H1 (cell line): ENCODE measurements at regions not wholly inside any gene's neighbourhood (a gene's known extent, or its start where the extent isn't known, plus 50 kb on each side); places are given as distances from the start of the nearest gene placed in this dataset.
A peak's percentile ranks its signal among the peaks of the same experiment; 100 is the strongest.

ENCODE experiments used
- CTCF ChIA-PET: fragments of 300-600 bp; sonication (Branson Sonifier 250); formaldehyde crosslinking; loops from one replicate; lab custom pipeline; 2021; ENCODE audit not compliant: partially characterized antibody; lab: Charles Lee
- POLR2A ChIA-PET: fragments of 300-600 bp; sonication (Branson Sonifier 250); formaldehyde crosslinking; loops from one replicate; lab custom pipeline; 2021; ENCODE audit warnings: inconsistent platforms; ENCODE audit not compliant: partially characterized antibody; lab: Charles Lee
- DNase-seq, 2 experiments: peaks; one replicate each; pipeline versions ENCODE4 v3.0.0 to v3.0.0-alpha.2; 2010 to 2022; ENCODE audit warnings: low spot score in 2 of 2, low read depth in 1 of 2, mixed read lengths in 1 of 2
- FAIRE-seq: peaks from 2 replicates; lab custom pipeline; 2011; peaks lifted over from hg19 to GRCh38; lab: Jason Lieb, UNC
- H2AFZ ChIP-seq: 2 replicates; pipeline ENCODE4 v1.8.1; 2012; ENCODE audit warnings: low read length, inconsistent platforms
- H2AK5ac ChIP-seq: 2 replicates; pipeline ENCODE4 v1.6.1; 2013; ENCODE audit warnings: low read depth, low read length
- H2BK120ac ChIP-seq: replicated peaks from 2 replicates; pipeline ENCODE3; 2013; ENCODE audit warnings: low read depth, low read length, inconsistent platforms
- H2BK12ac ChIP-seq: 2 replicates; pipeline ENCODE4 v1.6.1; 2013; ENCODE audit warnings: low read depth, low read length
- H2BK15ac ChIP-seq: 2 replicates; pipeline ENCODE4 v1.6.1; 2013; ENCODE audit warnings: low read length
- H2BK20ac ChIP-seq: 2 replicates; pipeline ENCODE4 v1.6.1; 2013; ENCODE audit warnings: low read length
- H2BK5ac ChIP-seq: 2 replicates; pipeline ENCODE4 v1.6.1; 2013; ENCODE audit warnings: low read depth, low read length
- H3K14ac ChIP-seq: 2 replicates; pipeline ENCODE4 v1.6.1; 2013; ENCODE audit warnings: inconsistent platforms; ENCODE audit not compliant: insufficient read length
- H3K18ac ChIP-seq: 2 replicates; pipeline ENCODE4 v1.6.1; 2013; ENCODE audit warnings: low read length; ENCODE audit errors: extremely low read depth
- H3K23ac ChIP-seq: 2 replicates; pipeline ENCODE4 v1.6.1; 2013; ENCODE audit warnings: inconsistent platforms; ENCODE audit not compliant: insufficient read length
- H3K23me2 ChIP-seq: 2 replicates; pipeline ENCODE4 v1.6.1; 2013; ENCODE audit warnings: low read depth, low read length
- H3K27ac ChIP-seq: 2 replicates; pipeline ENCODE4 v1.6.1; 2011; ENCODE audit warnings: low read depth, low read length, inconsistent platforms
- H3K27me3 ChIP-seq, 4 experiments: replicated peaks in 1 of 4; 1 replicate in 1 of 4; 2 replicates in 3 of 4; pipeline versions ENCODE4 v1.6.1 to v1.8.1; 2011 to 2013; ENCODE audit warnings: low read length in 3 of 4, mild to moderate bottlenecking in 3 of 4, inconsistent platforms in 2 of 4, mixed read lengths in 2 of 4, moderate library complexity in 1 of 4; ENCODE audit not compliant: control insufficient read depth in 3 of 4, insufficient read depth in 3 of 4; ENCODE audit errors: extremely low read depth in 1 of 4
- H3K36me3 ChIP-seq, 4 experiments: 2 replicates each; pipeline versions ENCODE4 v1.6.1 to v1.8.1; 2011 to 2013; ENCODE audit warnings: mild to moderate bottlenecking in 4 of 4, low read length in 3 of 4, moderate library complexity in 2 of 4, control low read depth in 1 of 4, inconsistent platforms in 1 of 4; ENCODE audit not compliant: insufficient read depth in 4 of 4, control insufficient read depth in 2 of 4
- H3K4ac ChIP-seq: replicated peaks from 2 replicates; pipeline ENCODE3; 2013; ENCODE audit warnings: low read length, low read depth, mixed read lengths, inconsistent platforms; ENCODE audit not compliant: insufficient read length
- H3K4me1 ChIP-seq, 4 experiments: replicated peaks in 1 of 4; 1 replicate in 1 of 4; 2 replicates in 3 of 4; pipeline versions ENCODE4 v1.6.1 to v1.8.1; 2011 to 2013; ENCODE audit warnings: low read length in 3 of 4, inconsistent platforms in 2 of 4, mixed read lengths in 1 of 4; ENCODE audit not compliant: insufficient read depth in 4 of 4, control insufficient read depth in 3 of 4
- H3K4me2 ChIP-seq, 2 experiments: 2 replicates each; pipeline versions ENCODE4 v1.6.1 to v1.8.1; 2011 to 2013; ENCODE audit warnings: low read depth in 2 of 2, low read length in 2 of 2, control low read depth in 1 of 2, inconsistent platforms in 1 of 2, mild to moderate bottlenecking in 1 of 2; ENCODE audit not compliant: insufficient read depth in 1 of 2
- H3K4me3 ChIP-seq, 4 experiments: fragments of 200-600, 300-600 bp in 1 of 4; sonication (generic), shearing (Covaris generic), sonication (Bioruptor Twin) in 1 of 4; 2 replicates each; pipeline versions ENCODE4 v1.5.1 to v1.8.1; 2011 to 2016; ENCODE audit warnings: low read length in 4 of 4, low read depth in 3 of 4, control low read depth in 2 of 4, inconsistent platforms in 2 of 4, mild to moderate bottlenecking in 2 of 4, mixed read lengths in 1 of 4, moderate library complexity in 1 of 4; ENCODE audit not compliant: insufficient read depth in 2 of 4; ENCODE audit errors: extremely low read depth in 1 of 4
- H3K56ac ChIP-seq: replicated peaks from 2 replicates; pipeline ENCODE3; 2013; ENCODE audit warnings: low read depth, mild to moderate bottlenecking, mixed read lengths, low read length, inconsistent platforms; ENCODE audit not compliant: insufficient read length
- H3K79me1 ChIP-seq: 2 replicates; pipeline ENCODE4 v1.6.1; 2013; ENCODE audit warnings: low read depth, low read length, control low read depth
- H3K79me2 ChIP-seq, 2 experiments: 2 replicates each; pipeline versions ENCODE4 v1.6.1 to v1.8.1; 2012 to 2013; ENCODE audit warnings: low read length in 2 of 2, mild to moderate bottlenecking in 2 of 2, inconsistent platforms in 1 of 2; ENCODE audit not compliant: insufficient read depth in 2 of 2, control insufficient read depth in 1 of 2
- H3K9ac ChIP-seq, 4 experiments: replicated peaks in 1 of 4; 1 replicate in 1 of 4; 2 replicates in 3 of 4; pipeline versions ENCODE4 v1.6.1 to v1.8.1; 2011 to 2013; ENCODE audit warnings: low read depth in 3 of 4, low read length in 3 of 4, control low read depth in 2 of 4, mild to moderate bottlenecking in 2 of 4, moderate library complexity in 2 of 4, inconsistent platforms in 1 of 4; ENCODE audit errors: extremely low read depth in 1 of 4
- H3K9me3 ChIP-seq, 2 experiments: 2 replicates each; pipeline versions ENCODE4 v1.6.1 to v1.8.1; 2012 to 2013; ENCODE audit warnings: mild to moderate bottlenecking in 2 of 2, moderate library complexity in 2 of 2, control low read depth in 1 of 2, inconsistent platforms in 1 of 2, low read depth in 1 of 2, low read length in 1 of 2, mixed read lengths in 1 of 2; ENCODE audit not compliant: insufficient read depth in 2 of 2
- H4K20me1 ChIP-seq, 2 experiments: replicated peaks in 1 of 2; 2 replicates each; pipeline versions ENCODE3 to v1.8.1; 2011 to 2013; ENCODE audit warnings: inconsistent platforms in 2 of 2, low read length in 2 of 2, mild to moderate bottlenecking in 1 of 2; ENCODE audit not compliant: insufficient read depth in 2 of 2, control insufficient read depth in 1 of 2
- H4K5ac ChIP-seq: 2 replicates; pipeline ENCODE4 v1.6.1; 2013; ENCODE audit warnings: low read length, low read depth, mixed read lengths, inconsistent platforms; ENCODE audit not compliant: insufficient read length
- H4K8ac ChIP-seq: 2 replicates; pipeline ENCODE4 v1.8.0; 2013; ENCODE audit warnings: mild to moderate bottlenecking, moderate library complexity, low read length, inconsistent platforms; ENCODE audit not compliant: insufficient read depth; ENCODE audit errors: extremely low read depth
- H4K91ac ChIP-seq: replicated peaks from 2 replicates; pipeline ENCODE3; 2013; ENCODE audit warnings: low read length, mixed read lengths, inconsistent platforms; ENCODE audit not compliant: insufficient read length
- BACH1 ChIP-seq: IDR thresholded peaks from 2 replicates; pipeline ENCODE4 v1.6.1; 2012; ENCODE audit warnings: low read length, improper control_type of control experiment
- NRF1 ChIP-seq: IDR thresholded peaks from 2 replicates; pipeline ENCODE4 v1.6.1; 2011; ENCODE audit warnings: mild to moderate bottlenecking, low read depth, low read length, improper control_type of control experiment
- RAD21 ChIP-seq, 2 experiments: IDR thresholded peaks in 1 of 2; conservative IDR thresholded peaks in 1 of 2; 2 replicates each; pipeline ENCODE4 v1.6.1; 2011; ENCODE audit warnings: low read depth in 2 of 2, low read length in 2 of 2, improper control_type of control experiment in 1 of 2, inconsistent platforms in 1 of 2, mild to moderate bottlenecking in 1 of 2, moderate library complexity in 1 of 2
- TEAD4 ChIP-seq: IDR thresholded peaks from 2 replicates; pipeline ENCODE4 v1.6.1; 2012; ENCODE audit warnings: low read depth, low read length, inconsistent platforms, mixed read lengths
- WGBS, 2 experiments: shearing (Covaris generic) in 1 of 2; methylation state at CpG; one replicate each; pipeline versions ENCODE4 v1.1.6 to v1.1.7; 2013 to 2015; ENCODE audit warnings: low lambda C conversion rate in 2 of 2, mixed read lengths in 2 of 2, inconsistent platforms in 1 of 2, low coverage in 1 of 2, missing lambda C conversion rate in 1 of 2; ENCODE audit not compliant: insufficient replicate concordance in 2 of 2, insufficient coverage in 1 of 2, insufficient read length in 1 of 2; ENCODE audit errors: extremely low coverage in 1 of 2, missing lambda C conversion rate in 1 of 2; 5-methylcytosine and 5-hydroxymethylcytosine counted together

- FAIRE-seq (no peak), DNase-seq (no peak)
- Histone ChIP-seq H4K91ac (no peak overlapping the region), H3K4ac (no peak overlapping the region), H3K9me3 (no peaks in the 10 kb centered on the region), H3K56ac (no peak overlapping the region), H3K79me1 (no peaks in the 10 kb centered on the region), H3K27ac (no peak overlapping the region), H2BK20ac (no peak overlapping the region), H3K4me1 (no peaks in the 10 kb centered on the region), H3K79me2 (no peaks in the 10 kb centered on the region), H3K4me2 (no peak overlapping the region), H2AK5ac (no peak overlapping the region; the same call in 1 of the 2 replicates), H4K5ac (no peak overlapping the region), H2BK15ac (peak overlapping the region; percentile 92; the same call in 1 of the 2 replicates), H3K23ac (no peak overlapping the region), H3K9ac (no peak overlapping the region), H4K20me1 (no peaks in the 10 kb centered on the region), H2AFZ (no peak overlapping the region), H4K8ac (no peak overlapping the region), H2BK5ac (peak overlapping the region; percentile 16; the same call in 1 of the 2 replicates), H3K27me3 (no peaks in the 10 kb centered on the region), H3K4me3 (no peak overlapping the region), H2BK120ac (no peak overlapping the region), H3K18ac (no peak overlapping the region), H2BK12ac (peak overlapping the region; percentile 80; the same call in 1 of the 2 replicates), H3K23me2 (peaks cover 4% of the 10 kb centered on the region; the same call in 1 of the 2 replicates), H3K14ac (no peak overlapping the region), H3K36me3 (no peaks in the 10 kb centered on the region)
- ChIA-PET POLR2A (no interaction called here), CTCF (no interaction called here)
- 100% methylated on average over 3 of the region's 3 CpGs; no CpG with 5 or more reads in 1 of the 2 experiments for WGBS, 2 experiments
- TF ChIP-seq NRF1 (no peak), BACH1 (no peak), RAD21 (IDR thresholded peaks at IDR 0.05 in 1 of 2, conservative IDR thresholded peaks at IDR 0.05 in 1 of 2; ENCODE audit: low read depth in 2 of 2, low read length in 2 of 2) (no peak), TEAD4 (no peak)
These were observed 225.1 kb upstream of the PRKX start for GRCh38 chrX:3938587-3938986.
